ENCODE measurements at regions not wholly inside any gene's neighbourhood (a gene's known extent, or its start where the extent isn't known, plus 50 kb on each side); places are given as distances from the start of the nearest gene placed in this dataset.

DNA sequence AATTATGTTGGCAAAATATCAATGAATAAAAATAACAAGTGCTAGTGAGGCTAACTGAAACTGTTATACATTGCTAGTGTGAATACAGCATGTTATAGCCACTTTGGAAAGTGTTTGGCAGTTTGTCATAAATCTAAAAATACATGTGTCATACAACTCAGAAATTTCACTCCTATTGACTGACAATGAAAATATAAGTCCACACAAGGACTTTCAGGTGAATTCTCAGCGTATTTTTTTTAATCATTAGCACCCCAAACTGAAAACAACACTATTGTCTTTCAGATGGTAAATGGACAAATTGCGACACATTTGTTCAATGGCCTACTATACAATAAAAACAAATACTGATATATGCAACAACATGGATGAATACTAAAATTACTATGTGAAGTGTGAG, 884.8 kb downstream of the TRIB2 start:
- no peak overlapping the region for H3K14ac ChIP-seq (ENCODE audit: low read length)
- no CpG with 5 or more reads among the region's 2 CpGs for WGBS, 2 donors (ENCODE audit: extremely low coverage in 2 of 2, insufficient read length in 2 of 2, insufficient replicate concordance in 1 of 2)

DNA sequence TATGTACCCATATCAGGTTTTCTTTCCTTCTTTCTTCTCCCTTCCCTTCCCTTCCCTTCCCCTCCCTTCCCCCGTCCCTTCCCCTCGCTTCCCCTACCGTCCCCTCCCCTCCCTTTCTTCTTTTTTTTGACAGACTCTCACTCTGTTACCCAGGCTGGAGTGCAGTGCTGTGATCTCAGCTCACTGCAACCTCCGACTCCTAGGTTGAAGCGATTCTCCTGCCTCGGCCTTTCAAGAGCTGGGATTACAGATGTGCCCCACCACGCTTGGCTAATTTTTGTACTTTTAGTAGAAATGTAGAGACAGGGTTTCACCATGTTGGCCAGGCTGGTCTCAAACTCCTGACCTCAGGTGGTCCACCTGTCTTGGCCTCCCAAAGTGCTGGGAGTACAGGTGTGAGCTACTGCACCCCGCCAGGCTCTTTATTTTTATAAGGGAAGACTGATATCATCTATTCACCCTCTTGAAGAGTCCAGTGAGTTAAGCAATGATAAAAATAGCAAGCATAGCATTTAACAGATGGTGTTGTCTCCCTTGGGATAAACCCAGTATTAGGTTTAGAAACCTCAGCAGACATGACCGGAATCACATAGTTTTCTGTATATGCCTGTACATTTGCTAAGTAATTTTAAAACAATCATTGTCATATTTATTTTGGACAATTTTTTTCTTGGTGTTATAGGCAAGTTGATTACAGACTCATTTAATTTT, 888.4 kb downstream of the TRIB2 start:
- Histone ChIP-seq H3K4me3 (ENCODE audit: low read length in 2 of 2) (no peak overlapping the region), H2BK15ac (ENCODE audit: low read length) (no peak overlapping the region), H3K27ac (replicated peaks; ENCODE audit: low read length) (no peak overlapping the region), H3K9ac (ENCODE audit: low read depth, low read length, poor library complexity) (no peak overlapping the region), H3K36me3 (replicated peaks in 1 of 2; ENCODE audit: control insufficient read depth in 2 of 2, insufficient read depth in 2 of 2, low read length in 2 of 2) (no peaks in the 10 kb centered on the region), H3K4me2 (ENCODE audit: insufficient read depth, low read length, poor library complexity, severe bottlenecking) (no peak overlapping the region), H3K79me1 (ENCODE audit: low read depth, low read length) (no peaks in the 10 kb centered on the region), H4K91ac (ENCODE audit: low read depth, low read length, poor library complexity) (no peak overlapping the region), H2BK120ac (ENCODE audit: low read depth, low read length) (no peak overlapping the region), H4K8ac (ENCODE audit: low read depth, low read length) (no peak overlapping the region), H3K9me3 (replicated peaks in 1 of 2; ENCODE audit: control insufficient read depth in 2 of 2, insufficient read depth in 1 of 2, low read depth in 1 of 2, low read length in 2 of 2) (no peaks in the 10 kb centered on the region), H3K4ac (ENCODE audit: low read length) (no peak overlapping the region), H2BK5ac (ENCODE audit: low read length) (no peak overlapping the region), H3K18ac (ENCODE audit: low read length) (no peak overlapping the region), H3K23ac (ENCODE audit: low read depth, low read length, poor library complexity) (no peak overlapping the region), H3K27me3 (ENCODE audit: control insufficient read depth in 3 of 3, insufficient read depth in 3 of 3, low read depth in 1 of 3, low read length in 3 of 3) (no peaks in the 10 kb centered on the region), H2AFZ (ENCODE audit: low read length) (no peak overlapping the region), H2AK5ac (ENCODE audit: low read depth, low read length) (no peak overlapping the region), H2BK12ac (ENCODE audit: low read length) (no peak overlapping the region), H3K4me1 (ENCODE audit: control insufficient read depth in 2 of 2, insufficient read depth in 1 of 2, low read depth in 1 of 2, low read length in 2 of 2) (no peaks in the 10 kb centered on the region), H3K14ac (ENCODE audit: low read length) (no peak overlapping the region)
- DNase-seq (ENCODE audit: low spot score): no peak
- 100% methylated on average over 3 of the region's 9 CpGs; no CpG with 5 or more reads in 1 of the 2 donors for WGBS, 2 donors (ENCODE audit: extremely low coverage in 2 of 2, insufficient read length in 2 of 2, insufficient replicate concordance in 1 of 2)

More for the DNA sequence above, 884.8 kb downstream of the TRIB2 start:
- Histone ChIP-seq H3K79me1 (ENCODE audit: low read depth, low read length) (no peaks in the 10 kb centered on the region), H2BK12ac (ENCODE audit: low read length) (no peak overlapping the region), H2BK5ac (ENCODE audit: low read length) (no peak overlapping the region), H2BK15ac (ENCODE audit: low read length) (no peak overlapping the region), H3K9me3 (replicated peaks in 1 of 2; ENCODE audit: control insufficient read depth in 2 of 2, insufficient read depth in 1 of 2, low read depth in 1 of 2, low read length in 2 of 2) (no peaks in the 10 kb centered on the region), H3K4me2 (ENCODE audit: insufficient read depth, low read length, poor library complexity, severe bottlenecking) (no peak overlapping the region), H3K18ac (ENCODE audit: low read length) (no peak overlapping the region), H2AK5ac (ENCODE audit: low read depth, low read length) (no peak overlapping the region), H3K4ac (ENCODE audit: low read length) (no peak overlapping the region), H3K27ac (replicated peaks; ENCODE audit: low read length) (no peak overlapping the region), H2BK120ac (ENCODE audit: low read depth, low read length) (no peak overlapping the region), H3K23ac (ENCODE audit: low read depth, low read length, poor library complexity) (no peak overlapping the region), H2AFZ (ENCODE audit: low read length) (no peak overlapping the region), H3K4me1 (ENCODE audit: control insufficient read depth in 2 of 2, insufficient read depth in 1 of 2, low read depth in 1 of 2, low read length in 2 of 2) (no peaks in the 10 kb centered on the region), H3K36me3 (replicated peaks in 1 of 2; ENCODE audit: control insufficient read depth in 2 of 2, insufficient read depth in 2 of 2, low read length in 2 of 2) (no peaks in the 10 kb centered on the region), H3K9ac (ENCODE audit: low read depth, low read length, poor library complexity) (no peak overlapping the region), H4K91ac (ENCODE audit: low read depth, low read length, poor library complexity) (no peak overlapping the region), H4K8ac (ENCODE audit: low read depth, low read length) (no peak overlapping the region), H3K4me3 (ENCODE audit: low read length in 2 of 2) (no peak overlapping the region), H3K27me3 (ENCODE audit: control insufficient read depth in 3 of 3, insufficient read depth in 3 of 3, low read depth in 1 of 3, low read length in 3 of 3) (no peaks in the 10 kb centered on the region)
- no peak for DNase-seq (ENCODE audit: low spot score)

DNA sequence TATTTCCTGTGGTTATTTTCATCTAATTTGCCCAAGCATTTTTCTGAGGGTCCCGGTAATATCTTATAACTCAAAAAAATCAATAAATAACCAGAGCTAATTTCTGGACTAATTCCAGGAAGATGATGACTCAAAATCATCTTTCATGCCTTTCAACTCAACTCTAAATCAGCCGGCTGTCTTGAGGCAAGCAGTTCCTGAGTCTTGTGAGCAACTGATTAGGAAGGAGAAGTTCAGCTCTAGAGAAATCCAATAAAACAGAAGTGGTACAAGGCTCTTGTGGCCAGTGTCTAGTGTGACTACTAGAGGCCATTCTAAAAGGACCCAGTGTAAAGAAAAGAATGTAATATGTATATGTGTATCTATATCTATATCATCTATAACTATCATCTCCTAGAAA, 890.4 kb downstream of the TRIB2 start:
- no peak overlapping the region for H2AK5ac ChIP-seq (ENCODE audit: low read depth, low read length)
- no peak overlapping the region for H4K91ac ChIP-seq (ENCODE audit: low read depth, low read length, poor library complexity)
- H3K27ac ChIP-seq (replicated peaks; ENCODE audit: low read length): no peak overlapping the region
- H3K4me1 ChIP-seq (ENCODE audit: control insufficient read depth in 2 of 2, insufficient read depth in 1 of 2, low read depth in 1 of 2, low read length in 2 of 2): no peaks in the 10 kb centered on the region
- H3K79me1 ChIP-seq (ENCODE audit: low read depth, low read length): no peaks in the 10 kb centered on the region
- H3K9me3 ChIP-seq (replicated peaks in 1 of 2; ENCODE audit: control insufficient read depth in 2 of 2, insufficient read depth in 1 of 2, low read depth in 1 of 2, low read length in 2 of 2): no peaks in the 10 kb centered on the region
- no peak overlapping the region for H3K14ac ChIP-seq (ENCODE audit: low read length)
- H2BK5ac ChIP-seq (ENCODE audit: low read length): no peak overlapping the region
- H2BK15ac ChIP-seq (ENCODE audit: low read length): no peak overlapping the region
- no peak overlapping the region for H3K9ac ChIP-seq (ENCODE audit: low read depth, low read length, poor library complexity)
- H3K27me3 ChIP-seq (ENCODE audit: control insufficient read depth in 3 of 3, insufficient read depth in 3 of 3, low read depth in 1 of 3, low read length in 3 of 3): no peaks in the 10 kb centered on the region
- no peak overlapping the region for H4K8ac ChIP-seq (ENCODE audit: low read depth, low read length)
- no peak overlapping the region for H2AFZ ChIP-seq (ENCODE audit: low read length)
- H3K4me2 ChIP-seq (ENCODE audit: insufficient read depth, low read length, poor library complexity, severe bottlenecking): no peak overlapping the region
- no peak for DNase-seq (ENCODE audit: low spot score)
- H3K4ac ChIP-seq (ENCODE audit: low read length): no peak overlapping the region
- H3K23ac ChIP-seq (ENCODE audit: low read depth, low read length, poor library complexity): no peak overlapping the region
- H3K18ac ChIP-seq (ENCODE audit: low read length): no peak overlapping the region
- no peak overlapping the region for H2BK12ac ChIP-seq (ENCODE audit: low read length)
- H3K36me3 ChIP-seq (replicated peaks in 1 of 2; ENCODE audit: control insufficient read depth in 2 of 2, insufficient read depth in 2 of 2, low read length in 2 of 2): no peaks in the 10 kb centered on the region
- WGBS, 2 donors (ENCODE audit: extremely low coverage in 2 of 2, insufficient read length in 2 of 2, insufficient replicate concordance in 1 of 2): no CpG with 5 or more reads among the region's 2 CpGs
- no peak overlapping the region for H3K4me3 ChIP-seq (ENCODE audit: low read length in 2 of 2)
- H2BK120ac ChIP-seq (ENCODE audit: low read depth, low read length): no peak overlapping the region

DNA sequence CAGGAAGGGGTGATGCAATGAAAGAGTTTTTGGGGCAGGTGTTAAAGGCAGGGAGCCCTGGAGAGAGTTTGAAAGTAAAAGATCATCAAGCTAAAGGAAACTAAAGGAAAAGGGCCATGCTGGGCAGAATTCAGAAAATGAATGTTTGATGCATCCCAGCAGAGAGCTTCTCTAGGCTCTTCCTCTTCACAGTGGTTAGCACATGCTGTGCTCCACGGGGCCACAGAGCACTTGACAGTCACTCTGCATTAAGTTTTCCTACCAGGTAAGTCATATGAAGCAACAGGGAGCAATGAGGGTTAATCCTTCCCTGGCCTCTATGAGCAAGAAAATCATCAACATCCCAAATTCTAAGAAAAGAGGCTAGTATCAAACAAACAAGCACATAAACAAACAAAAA, 895.2 kb downstream of the TRIB2 start:
- H3K4me1 ChIP-seq (ENCODE audit: control insufficient read depth in 2 of 2, insufficient read depth in 1 of 2, low read depth in 1 of 2, low read length in 2 of 2): no peaks in the 10 kb centered on the region
- H2BK12ac ChIP-seq (ENCODE audit: low read length): no peak overlapping the region
- H2BK15ac ChIP-seq (ENCODE audit: low read length): no peak overlapping the region
- H3K4ac ChIP-seq (ENCODE audit: low read length): no peak overlapping the region
- H3K18ac ChIP-seq (ENCODE audit: low read length): no peak overlapping the region
- H2BK5ac ChIP-seq (ENCODE audit: low read length): no peak overlapping the region
- H3K4me2 ChIP-seq (ENCODE audit: insufficient read depth, low read length, poor library complexity, severe bottlenecking): no peak overlapping the region
- H3K27ac ChIP-seq (replicated peaks; ENCODE audit: low read length): no peak overlapping the region
- no peak overlapping the region for H3K9ac ChIP-seq (ENCODE audit: low read depth, low read length, poor library complexity)
- no peak overlapping the region for H3K14ac ChIP-seq (ENCODE audit: low read length)
- no peak for DNase-seq (ENCODE audit: low spot score)
- H3K27me3 ChIP-seq (ENCODE audit: control insufficient read depth in 3 of 3, insufficient read depth in 3 of 3, low read depth in 1 of 3, low read length in 3 of 3): no peaks in the 10 kb centered on the region
- H2AFZ ChIP-seq (ENCODE audit: low read length): no peak overlapping the region
- H4K8ac ChIP-seq (ENCODE audit: low read depth, low read length): no peak overlapping the region
- H3K4me3 ChIP-seq (ENCODE audit: low read length in 2 of 2): no peak overlapping the region
- no CpG with 5 or more reads among the region's 1 CpG for WGBS, 2 donors (ENCODE audit: extremely low coverage in 2 of 2, insufficient read length in 2 of 2, insufficient replicate concordance in 1 of 2)
- no peaks in the 10 kb centered on the region for H3K36me3 ChIP-seq (replicated peaks in 1 of 2; ENCODE audit: control insufficient read depth in 2 of 2, insufficient read depth in 2 of 2, low read length in 2 of 2)
- H3K23ac ChIP-seq (ENCODE audit: low read depth, low read length, poor library complexity): no peak overlapping the region
- no peak overlapping the region for H4K91ac ChIP-seq (ENCODE audit: low read depth, low read length, poor library complexity)
- H3K79me1 ChIP-seq (ENCODE audit: low read depth, low read length): no peaks in the 10 kb centered on the region
- no peaks in the 10 kb centered on the region for H3K9me3 ChIP-seq (replicated peaks in 1 of 2; ENCODE audit: control insufficient read depth in 2 of 2, insufficient read depth in 1 of 2, low read depth in 1 of 2, low read length in 2 of 2)
- no peak overlapping the region for H2AK5ac ChIP-seq (ENCODE audit: low read depth, low read length)
- no peak overlapping the region for H2BK120ac ChIP-seq (ENCODE audit: low read depth, low read length)

Measured in neuronal stem cell (in vitro differentiated cells).